ENCODE measurements at regions not wholly inside any gene's neighbourhood (a gene's known extent, or its start where the extent isn't known, plus 50 kb on each side); places are given as distances from the start of the nearest gene placed in this dataset.

- DNase-seq (ENCODE audit: low spot score), result no peak
- no peak for TF ChIP-seq CTCF (IDR thresholded peaks at IDR 0.05; ENCODE audit: extremely low read depth, missing control alignments)
Measured at GRCh38 chr6:80548532-80548931, 442.1 kb downstream of the BCKDHB start.

GRCh38 chr6:80547827-80548226 is 441.4 kb downstream of the BCKDHB start:
- DNase-seq (ENCODE audit: low spot score), result no peak
- no peak for TF ChIP-seq CTCF (IDR thresholded peaks at IDR 0.05; ENCODE audit: extremely low read depth, missing control alignments)

- DNase-seq (ENCODE audit: low spot score), result no peak
- TF ChIP-seq CTCF (IDR thresholded peaks at IDR 0.05; ENCODE audit: extremely low read depth, missing control alignments), result no peak
Measured at GRCh38 chr6:80544976-80545722, 438.7 kb downstream of the BCKDHB start.

GRCh38 chr6:80544555-80544954 is 438.1 kb downstream of the BCKDHB start:
- no peak for TF ChIP-seq CTCF (IDR thresholded peaks at IDR 0.05; ENCODE audit: extremely low read depth, missing control alignments)
- DNase-seq (ENCODE audit: low spot score), result no peak

GRCh38 chr6:80543598-80544222 is 437.2 kb downstream of the BCKDHB start:
- DNase-seq (ENCODE audit: low spot score), result no peak
- no peak for TF ChIP-seq CTCF (IDR thresholded peaks at IDR 0.05; ENCODE audit: extremely low read depth, missing control alignments)

GRCh38 chr6:80543151-80543550 is 436.7 kb downstream of the BCKDHB start:
- no peak for TF ChIP-seq CTCF (IDR thresholded peaks at IDR 0.05; ENCODE audit: extremely low read depth, missing control alignments)
- DNase-seq (ENCODE audit: low spot score), result no peak

GRCh38 chr6:80541886-80542285 is 435.4 kb downstream of the BCKDHB start:
- no peak for DNase-seq (ENCODE audit: low spot score)
- no peak for TF ChIP-seq CTCF (IDR thresholded peaks at IDR 0.05; ENCODE audit: extremely low read depth, missing control alignments)

All from GM20000 (cell line).